ENCODE measurements at regions not wholly inside any gene's neighbourhood (a gene's known extent, or its start where the extent isn't known, plus 50 kb on each side); places are given as distances from the start of the nearest gene placed in this dataset.
A peak's percentile ranks its signal among the peaks of the same experiment; 100 is the strongest.
"Not testable (repeated sequence)": the region's sequence is repeated elsewhere in the genome, so short reads cannot be mapped to it uniquely, and the experiment has no call there.

DNA sequence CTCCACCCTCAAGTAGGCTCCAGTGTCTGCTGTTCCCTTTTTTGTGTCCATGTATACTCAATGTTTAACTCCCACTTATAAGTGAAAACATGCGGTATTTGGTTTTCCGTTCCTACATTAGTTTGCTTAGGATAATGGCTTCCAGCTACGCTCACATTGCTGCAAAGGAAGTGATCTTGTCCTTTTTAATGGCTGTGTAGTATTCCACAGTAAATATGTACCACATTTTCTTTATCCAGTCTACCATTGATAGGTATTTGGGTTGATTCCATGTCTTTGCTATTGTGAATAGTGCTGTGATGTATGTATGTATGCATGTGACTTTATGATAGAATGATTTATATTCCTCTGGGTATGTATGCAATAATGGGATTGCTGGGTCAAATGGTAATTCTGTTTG is 144.6 kb downstream of the BRD1 start:
- H3K4me3 ChIP-seq (ENCODE audit: low read length), result no peak overlapping the region
- DNase-seq (ENCODE audit: low read depth, low spot score), result no peak

DNA sequence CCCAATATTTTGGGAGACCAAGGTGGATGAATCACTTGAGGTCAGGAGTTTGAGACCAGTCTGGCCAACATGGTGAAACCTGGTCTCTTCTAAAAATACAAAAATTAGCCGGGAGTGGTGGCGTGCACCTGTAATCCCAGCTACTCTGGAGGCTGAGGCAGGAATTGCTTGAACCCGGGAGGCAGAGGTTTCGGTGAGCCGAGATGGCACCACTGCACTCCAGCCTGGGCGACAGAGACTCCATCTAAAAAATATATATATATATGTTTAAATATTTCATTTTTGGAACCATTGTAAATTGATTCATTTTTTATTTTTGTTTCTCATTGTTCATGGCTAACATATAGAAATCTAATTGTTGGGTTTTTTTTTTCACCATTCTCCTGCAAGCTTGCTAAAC is 146.9 kb downstream of the BRD1 start:
- not testable (repeated sequence) for DNase-seq (ENCODE audit: low read depth, low spot score)

GRCh38 chr22:49678842-49679170 is 148.9 kb downstream of the BRD1 start:
- DNase-seq (ENCODE audit: low read depth, low spot score), result no peak
- no peak overlapping the region for H3K4me3 ChIP-seq (ENCODE audit: low read length)

More for the DNA sequence above, 146.9 kb downstream of the BRD1 start:
- H3K4me3 ChIP-seq (ENCODE audit: low read length), result not testable (repeated sequence)

DNA sequence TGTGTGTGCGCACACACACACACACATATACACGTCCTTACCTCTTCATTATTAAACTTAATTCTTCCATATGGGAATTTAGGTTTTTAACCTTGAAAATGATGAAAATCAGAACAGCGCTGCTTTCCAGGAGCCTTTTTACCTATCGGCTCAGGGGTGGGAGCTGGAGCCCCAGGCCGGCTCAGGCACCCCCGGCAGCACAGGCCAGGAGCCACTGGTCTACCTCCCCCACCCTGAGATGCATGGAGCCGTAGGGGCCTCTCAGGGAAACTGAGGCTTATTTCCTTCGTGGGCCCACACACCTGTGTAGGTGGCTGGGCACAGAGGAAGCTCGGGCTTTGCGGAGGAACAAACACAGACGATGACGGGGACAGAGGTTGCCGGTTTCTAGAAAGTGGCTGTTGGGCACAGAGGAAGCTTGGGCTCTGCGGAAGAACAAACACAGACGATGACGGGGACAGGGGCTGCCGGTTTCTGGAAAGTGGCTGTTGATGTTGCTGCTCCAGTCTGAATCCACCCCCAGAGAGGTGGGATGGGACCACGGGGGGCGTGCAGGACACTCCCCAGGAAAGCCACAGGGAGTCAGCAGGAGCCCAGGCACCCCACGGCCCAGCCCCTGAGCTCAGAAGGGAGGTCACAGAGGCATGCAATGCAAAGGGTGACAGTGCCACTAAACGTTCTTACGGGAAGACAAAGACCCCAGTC is 149.4 kb downstream of the BRD1 start:
- H3K4me3 ChIP-seq (ENCODE audit: low read length), result no peak overlapping the region
- no peak for DNase-seq (ENCODE audit: low read depth, low spot score)

DNA sequence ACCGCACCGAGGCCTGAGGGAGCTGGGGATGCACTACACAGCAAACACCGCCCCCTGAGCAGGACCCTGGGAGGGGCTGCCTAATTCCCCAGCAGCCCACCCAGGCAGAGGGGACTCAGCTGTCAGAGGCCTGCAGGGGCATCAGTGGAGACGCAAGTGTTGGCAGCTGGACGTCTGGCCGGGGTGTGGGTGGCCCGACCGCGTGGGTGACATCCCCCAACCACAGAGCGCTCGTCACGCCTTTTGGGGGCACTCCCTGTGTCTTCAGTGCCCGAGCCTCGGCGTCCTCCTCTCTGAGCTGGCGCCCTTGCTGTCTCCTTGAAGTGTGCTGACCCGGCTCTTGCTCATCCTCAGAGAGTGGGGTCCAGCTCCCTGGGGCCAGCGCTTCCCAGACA is 150.2 kb downstream of the BRD1 start:
- no peak overlapping the region for H3K4me3 ChIP-seq (ENCODE audit: low read length)
- no peak for DNase-seq (ENCODE audit: low read depth, low spot score)

DNA sequence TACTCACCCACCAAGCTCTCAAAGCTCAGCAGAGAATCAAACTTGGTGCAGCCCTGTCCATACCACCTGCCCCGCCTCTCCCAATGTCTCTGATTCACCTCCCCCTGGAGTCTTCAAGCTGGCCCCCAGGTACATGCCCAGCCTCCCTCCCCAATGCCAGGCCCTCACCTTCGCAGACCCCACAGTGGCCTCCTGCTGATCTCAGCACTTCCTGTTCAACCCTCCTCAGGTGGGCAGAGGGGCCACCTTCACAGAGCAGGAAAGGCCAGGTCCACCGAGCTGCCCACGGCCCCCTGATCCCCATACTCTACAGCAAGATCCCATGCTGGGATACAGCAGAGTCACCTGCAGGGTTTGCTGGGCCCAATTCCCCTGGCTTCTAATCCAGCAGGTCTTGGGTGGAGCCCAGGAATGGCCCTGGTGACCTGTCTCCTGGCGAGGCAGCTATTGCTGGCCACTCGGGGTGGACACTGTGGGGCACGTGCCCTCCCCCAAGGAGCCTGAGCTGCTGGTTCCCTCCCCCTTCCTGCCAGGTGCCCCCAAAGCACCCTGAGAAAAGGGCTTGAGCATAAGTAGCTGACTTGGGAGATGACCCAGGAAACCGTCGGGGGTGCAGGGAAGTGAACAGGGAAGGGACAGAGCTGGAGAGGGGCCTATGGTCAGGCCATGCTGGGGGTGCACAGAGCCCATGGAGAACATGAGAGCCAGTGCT is 150.7 kb downstream of the BRD1 start:
- no peak for DNase-seq (ENCODE audit: low read depth, low spot score)
- H3K4me3 ChIP-seq (ENCODE audit: low read length), result no peak overlapping the region

GRCh38 chr22:49676230-49676629 is 151.4 kb downstream of the BRD1 start:
- DNase-seq (ENCODE audit: low read depth, low spot score), result no peak
- H3K4me3 ChIP-seq (ENCODE audit: low read length), result no peak overlapping the region

- DNase-seq (ENCODE audit: low read depth, low spot score), result no peak
- H3K4me3 ChIP-seq (ENCODE audit: low read length), result no peak overlapping the region
These were observed 153.1 kb downstream of the BRD1 start for GRCh38 chr22:49674479-49675050.

GRCh38 chr22:49673048-49673447 is 154.6 kb downstream of the BRD1 start:
- no peak for DNase-seq (ENCODE audit: low read depth, low spot score)
- no peak overlapping the region for H3K4me3 ChIP-seq (ENCODE audit: low read length)

- DNase-seq (ENCODE audit: low read depth, low spot score), result no peak
- H3K4me3 ChIP-seq (ENCODE audit: low read length), result no peak overlapping the region
These were observed 155.6 kb downstream of the BRD1 start for GRCh38 chr22:49672014-49672516.

DNA sequence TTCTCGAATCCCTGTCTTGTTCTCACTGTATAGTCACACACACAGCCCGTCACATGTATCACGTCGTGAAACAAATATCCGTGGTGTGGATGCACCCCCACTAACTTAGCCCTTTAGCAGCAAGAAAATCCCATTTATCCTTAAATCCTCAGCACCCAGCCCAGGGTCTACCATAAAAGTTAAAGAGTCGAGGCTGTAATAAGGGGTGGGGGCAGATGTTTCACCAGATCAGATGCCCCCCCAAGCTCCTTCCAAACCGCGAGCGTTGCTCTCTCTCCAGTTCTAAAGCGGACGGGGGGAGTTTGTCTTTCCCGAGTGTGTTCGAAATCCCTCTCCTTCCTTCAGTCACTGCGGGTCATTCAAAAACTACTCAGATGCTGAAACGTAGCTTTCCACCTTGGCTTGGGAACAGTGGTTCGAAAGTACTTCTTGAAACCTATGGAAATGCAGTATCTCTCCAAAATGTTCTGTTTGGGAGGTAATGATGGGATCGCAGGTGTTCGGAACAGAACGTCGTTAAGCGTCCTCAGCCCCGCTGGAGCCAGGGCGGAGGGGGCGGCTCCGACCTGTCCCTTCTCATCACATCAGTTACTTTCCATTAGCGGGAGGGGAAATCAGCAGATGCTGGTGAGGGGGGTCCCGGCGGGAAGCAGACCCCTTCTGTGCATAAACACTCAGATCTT is 156.2 kb downstream of the BRD1 start:
- no peak for DNase-seq (ENCODE audit: low read depth, low spot score)
- H3K4me3 ChIP-seq (ENCODE audit: low read length), result no peak overlapping the region

GRCh38 chr22:49670456-49671330 is 157.0 kb downstream of the BRD1 start:
- no peak for DNase-seq (ENCODE audit: low read depth, low spot score)
- H3K4me3 ChIP-seq (ENCODE audit: low read length), result no peak overlapping the region

- H3K4me3 ChIP-seq (ENCODE audit: low read length); DNase-seq (ENCODE audit: low read depth, low spot score): not testable (repeated sequence)
These were observed 157.7 kb downstream of the BRD1 start for GRCh38 chr22:49669969-49670455.

DNA sequence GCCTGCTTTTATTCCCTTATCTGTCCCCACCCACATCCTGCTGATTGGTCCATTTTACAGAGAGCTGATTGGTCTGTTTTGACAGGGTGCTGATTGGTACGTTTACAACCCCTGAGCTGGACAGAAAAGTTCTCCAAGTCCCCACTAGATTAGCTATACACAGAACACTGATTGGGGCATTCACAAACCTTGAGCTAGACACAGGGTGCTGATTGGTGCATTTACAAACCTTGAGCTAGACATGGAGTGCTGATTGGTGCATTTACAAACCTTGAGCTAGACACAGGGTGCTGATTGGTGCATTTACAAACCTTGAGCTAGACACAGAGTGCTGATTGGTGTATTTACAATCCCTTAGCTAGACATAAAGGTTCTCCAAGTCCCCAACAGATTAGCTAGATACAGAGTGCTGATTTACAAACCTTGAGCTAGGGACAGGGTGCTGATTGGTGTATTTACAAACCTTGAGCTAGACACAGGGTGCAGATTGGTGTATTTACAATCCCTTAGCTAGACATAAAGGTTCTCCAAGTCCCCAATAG is 158.2 kb downstream of the BRD1 start:
- not testable (repeated sequence) for H3K4me3 ChIP-seq (ENCODE audit: low read length)
- peak; percentile 8 for DNase-seq (ENCODE audit: low read depth, low spot score)

GRCh38 chr22:49668402-49668801 is 159.3 kb downstream of the BRD1 start:
- H3K4me3 ChIP-seq (ENCODE audit: low read length), result no peak overlapping the region

DNA sequence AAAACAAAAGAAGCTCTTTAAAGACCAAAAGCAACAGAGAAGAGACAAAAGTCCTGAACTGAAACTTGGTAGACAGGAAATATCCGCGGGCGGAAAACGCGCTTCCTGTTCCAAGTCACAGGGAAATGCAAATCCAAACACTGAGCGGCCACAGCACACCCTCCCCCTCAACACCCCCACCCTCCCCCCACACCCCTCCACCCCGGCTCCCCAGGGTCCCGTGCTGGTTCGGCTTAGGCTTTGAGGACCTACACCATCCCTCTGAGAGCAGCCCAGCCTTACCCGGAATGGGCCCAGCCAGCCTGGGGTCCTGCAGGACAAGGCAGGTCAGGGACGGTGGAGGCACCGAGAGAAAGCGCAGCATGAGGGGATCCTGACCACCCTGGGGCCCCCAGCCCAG is 160.4 kb downstream of the BRD1 start:
- no peak for DNase-seq (ENCODE audit: low read depth, low spot score)
- no peak overlapping the region for H3K4me3 ChIP-seq (ENCODE audit: low read length)

More at GRCh38 chr22:49668402-49668801, 159.3 kb downstream of the BRD1 start:
- DNase-seq (ENCODE audit: low read depth, low spot score), result no peak

GRCh38 chr22:49666146-49666809 is 161.4 kb downstream of the BRD1 start:
- H3K4me3 ChIP-seq (ENCODE audit: low read length), result no peak overlapping the region
- no peak for DNase-seq (ENCODE audit: low read depth, low spot score)

- no peak overlapping the region for H3K4me3 ChIP-seq (ENCODE audit: low read length)
- DNase-seq (ENCODE audit: low read depth, low spot score), result no peak
These were observed 162.8 kb downstream of the BRD1 start for GRCh38 chr22:49664891-49665290.

Measured in Jurkat, Clone E6-1 (cell line).